ENCODE measurements at regions not wholly inside any gene's neighbourhood (a gene's known extent, or its start where the extent isn't known, plus 50 kb on each side); places are given as distances from the start of the nearest gene placed in this dataset.

DNA sequence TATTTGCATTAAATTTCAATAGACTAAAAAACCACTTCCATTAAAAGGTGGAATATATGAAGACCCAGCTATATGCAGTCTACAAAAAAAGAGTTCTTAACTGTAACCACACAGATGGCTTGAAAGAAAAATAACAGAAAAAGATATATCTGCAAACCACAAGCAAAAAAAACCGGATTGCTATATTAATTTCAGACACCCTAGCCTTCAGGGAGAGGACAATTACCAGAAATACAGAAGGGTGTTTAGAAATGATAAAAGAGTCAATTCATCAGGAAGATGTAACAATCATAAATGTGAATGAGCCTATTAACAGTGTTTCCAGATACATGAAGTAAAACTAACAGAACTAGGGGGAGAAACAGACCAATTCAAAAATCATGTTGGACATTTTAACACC is 56.9 kb upstream of the SMIM23 start:
- TF ChIP-seq, protein P1, sequence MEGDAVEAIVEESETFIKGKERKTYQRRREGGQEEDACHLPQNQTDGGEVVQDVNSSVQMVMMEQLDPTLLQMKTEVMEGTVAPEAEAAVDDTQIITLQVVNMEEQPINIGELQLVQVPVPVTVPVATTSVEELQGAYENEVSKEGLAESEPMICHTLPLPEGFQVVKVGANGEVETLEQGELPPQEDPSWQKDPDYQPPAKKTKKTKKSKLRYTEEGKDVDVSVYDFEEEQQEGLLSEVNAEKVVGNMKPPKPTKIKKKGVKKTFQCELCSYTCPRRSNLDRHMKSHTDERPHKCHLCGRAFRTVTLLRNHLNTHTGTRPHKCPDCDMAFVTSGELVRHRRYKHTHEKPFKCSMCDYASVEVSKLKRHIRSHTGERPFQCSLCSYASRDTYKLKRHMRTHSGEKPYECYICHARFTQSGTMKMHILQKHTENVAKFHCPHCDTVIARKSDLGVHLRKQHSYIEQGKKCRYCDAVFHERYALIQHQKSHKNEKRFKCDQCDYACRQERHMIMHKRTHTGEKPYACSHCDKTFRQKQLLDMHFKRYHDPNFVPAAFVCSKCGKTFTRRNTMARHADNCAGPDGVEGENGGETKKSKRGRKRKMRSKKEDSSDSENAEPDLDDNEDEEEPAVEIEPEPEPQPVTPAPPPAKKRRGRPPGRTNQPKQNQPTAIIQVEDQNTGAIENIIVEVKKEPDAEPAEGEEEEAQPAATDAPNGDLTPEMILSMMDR (conservative IDR thresholded peaks at IDR 0.05; ENCODE audit: low read depth, low read length) = no peak
- TF ChIP-seq POLR2A (IDR thresholded peaks at IDR 0.05; ENCODE audit: low read depth, low read length) (no peak), USF2 (IDR thresholded peaks at IDR 0.05; ENCODE audit: low read depth, low read length) (no peak), RFX5 (IDR thresholded peaks at IDR 0.05; ENCODE audit: low read depth, low read length) (no peak), RAD21 (IDR thresholded peaks at IDR 0.05; ENCODE audit: low read length) (no peak), RCOR1 (IDR thresholded peaks at IDR 0.05; ENCODE audit: insufficient replicate concordance, low read length) (no peak), MXI1 (IDR thresholded peaks at IDR 0.05; ENCODE audit: borderline replicate concordance, low read depth, low read length) (no peak), SMC3 (IDR thresholded peaks at IDR 0.05; ENCODE audit: low read depth, low read length) (no peak), CEBPB (IDR thresholded peaks at IDR 0.05; ENCODE audit: low read depth, low read length) (no peak), BHLHE40 (IDR thresholded peaks at IDR 0.05; ENCODE audit: low read depth, low read length) (no peak)
- TF ChIP-seq, protein P2, sequence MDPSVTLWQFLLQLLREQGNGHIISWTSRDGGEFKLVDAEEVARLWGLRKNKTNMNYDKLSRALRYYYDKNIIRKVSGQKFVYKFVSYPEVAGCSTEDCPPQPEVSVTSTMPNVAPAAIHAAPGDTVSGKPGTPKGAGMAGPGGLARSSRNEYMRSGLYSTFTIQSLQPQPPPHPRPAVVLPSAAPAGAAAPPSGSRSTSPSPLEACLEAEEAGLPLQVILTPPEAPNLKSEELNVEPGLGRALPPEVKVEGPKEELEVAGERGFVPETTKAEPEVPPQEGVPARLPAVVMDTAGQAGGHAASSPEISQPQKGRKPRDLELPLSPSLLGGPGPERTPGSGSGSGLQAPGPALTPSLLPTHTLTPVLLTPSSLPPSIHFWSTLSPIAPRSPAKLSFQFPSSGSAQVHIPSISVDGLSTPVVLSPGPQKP (IDR thresholded peaks at IDR 0.05; ENCODE audit: borderline replicate concordance, low read depth, low read length) = no peak
